DMS 273 (cell line): ENCODE measurements at regions not wholly inside any gene's neighbourhood (a gene's known extent, or its start where the extent isn't known, plus 50 kb on each side); places are given as distances from the start of the nearest gene placed in this dataset.

ENCODE experiments used
- DNase-seq: peaks from one replicate; lab custom pipeline; 2025; ENCODE audit not compliant: unreplicated experiment; lab: John Stamatoyannopoulos, UW

DNA sequence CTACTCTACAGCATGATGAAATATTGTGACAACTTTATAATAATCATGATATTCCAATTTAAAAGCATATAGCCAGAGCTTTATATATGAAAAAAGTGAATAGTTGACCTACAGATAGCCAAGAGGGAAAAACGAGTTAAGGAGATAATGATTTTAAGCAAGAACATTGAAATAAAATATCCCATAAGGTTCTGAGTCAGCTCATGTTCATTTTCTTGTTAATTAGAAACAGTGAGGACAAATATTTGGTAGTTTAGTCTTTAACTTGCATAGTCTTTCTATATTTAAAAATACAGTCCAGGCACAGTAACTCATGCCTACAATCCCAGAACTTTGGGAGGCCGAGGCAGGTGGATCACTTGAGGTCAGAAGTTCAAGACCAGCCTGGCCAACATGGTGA is 55.8 kb upstream of the CDH6 start:
- no peak for DNase-seq

DNA sequence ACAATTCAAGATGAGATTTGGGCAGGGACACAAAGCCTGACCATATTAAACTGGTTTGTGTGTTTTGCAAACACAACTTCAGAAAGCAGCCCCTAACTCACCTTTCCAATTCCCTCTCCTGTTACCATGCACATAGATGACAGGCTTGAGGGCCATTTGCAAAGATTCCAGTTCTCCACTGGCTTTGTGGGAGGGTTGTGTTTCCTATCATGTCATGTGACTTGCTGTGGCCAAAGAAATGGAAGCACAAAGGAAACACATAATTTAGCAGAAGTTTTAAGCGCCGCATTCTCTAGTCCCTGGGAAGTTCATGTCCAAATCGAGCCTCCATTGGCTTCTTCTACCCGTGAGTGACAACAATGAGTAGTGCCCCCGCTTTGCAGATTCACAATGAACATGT is 57.9 kb upstream of the CDH6 start:
- no peak for DNase-seq

DNA sequence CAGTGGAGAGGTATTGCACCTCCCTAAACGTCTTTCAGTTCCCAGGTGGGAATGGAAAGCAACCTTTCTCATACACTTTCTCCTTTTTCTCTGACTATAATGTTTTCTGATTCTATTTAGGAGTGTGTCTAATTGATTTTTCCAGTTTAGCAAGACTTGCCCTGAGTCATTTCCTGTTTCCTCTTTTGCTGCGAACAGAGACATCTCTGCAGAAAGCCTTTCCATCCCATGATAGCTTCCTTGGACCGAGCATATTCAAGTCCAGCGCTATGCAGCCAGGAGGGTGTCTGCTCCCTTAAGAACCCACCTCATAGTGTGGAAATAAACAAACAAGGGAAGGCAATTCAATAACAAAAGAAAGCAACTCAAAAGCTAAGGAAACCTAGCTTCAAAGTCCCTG is 60.0 kb upstream of the CDH6 start:
- DNase-seq: no peak

DNA sequence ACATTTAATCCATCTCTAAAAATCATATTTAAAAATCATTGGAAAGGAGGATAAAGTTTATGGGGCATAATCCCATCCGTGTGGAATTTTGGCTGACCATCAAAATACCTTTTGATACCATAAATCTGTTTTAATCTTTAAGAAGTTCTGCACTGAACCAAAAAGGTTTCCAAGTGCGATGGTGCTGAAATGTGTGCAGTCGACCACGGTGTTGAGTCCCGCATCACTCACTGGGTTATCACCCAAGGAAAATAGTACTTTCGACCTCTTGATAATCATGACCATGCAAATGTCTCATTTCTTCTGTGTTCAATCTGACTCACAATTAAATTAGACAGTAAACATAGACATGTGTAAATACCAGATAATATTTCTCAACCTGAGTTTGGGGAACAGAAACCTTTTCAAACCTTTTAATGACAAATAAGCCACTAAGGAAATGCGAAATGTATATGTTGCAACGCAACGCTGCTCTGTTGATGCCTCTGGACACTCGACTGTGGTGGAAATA is 62.0 kb upstream of the CDH6 start:
- no peak for DNase-seq

DNA sequence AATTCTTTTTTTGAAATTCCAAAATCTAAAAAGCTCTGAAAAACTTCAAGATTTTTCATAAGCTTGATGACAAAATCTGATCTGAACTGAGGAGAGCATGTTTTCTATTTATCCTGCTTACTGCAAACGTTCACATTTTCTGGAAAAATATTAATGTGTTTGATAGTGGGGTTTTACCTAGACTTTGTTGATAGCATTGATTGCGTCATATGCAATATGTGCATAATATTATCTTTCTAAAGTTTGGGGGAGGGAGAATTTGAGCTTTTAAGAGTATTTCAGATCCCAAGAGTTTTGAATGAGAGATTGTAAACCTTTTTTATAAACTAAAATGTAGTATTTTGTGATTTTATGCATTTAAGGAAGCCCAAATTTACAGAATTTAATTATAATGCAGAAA is 62.8 kb upstream of the CDH6 start:
- no peak for DNase-seq

DNA sequence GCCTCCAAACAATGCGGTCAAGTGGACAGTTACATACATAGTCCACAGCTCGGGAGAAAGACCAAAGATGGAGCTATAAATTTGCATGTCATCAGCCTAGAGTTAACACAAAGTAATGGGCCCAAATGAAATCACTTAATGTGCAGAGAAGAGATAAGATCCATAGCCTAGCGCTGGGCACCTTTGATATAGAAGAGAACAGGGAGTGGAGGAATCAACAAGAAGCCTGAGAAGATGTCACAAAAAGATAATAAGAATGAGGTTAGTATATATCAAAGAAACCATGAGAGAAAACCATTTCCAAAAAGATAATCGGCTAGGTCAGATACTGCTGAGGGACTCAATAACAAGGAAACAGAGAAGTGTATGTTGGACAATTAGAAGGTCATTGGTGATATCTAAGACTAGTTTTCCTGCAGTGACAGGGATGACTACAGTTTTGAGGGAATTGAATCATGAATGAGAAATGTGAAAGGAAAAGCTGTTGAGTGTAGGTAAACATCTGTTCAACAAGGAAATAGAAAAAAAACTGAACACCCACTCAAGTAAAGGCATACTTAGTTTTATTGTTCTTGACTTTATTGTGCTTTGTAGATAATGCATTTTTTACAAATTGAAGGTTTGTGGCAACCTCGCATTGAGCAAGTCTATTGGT is 68.7 kb upstream of the CDH6 start:
- DNase-seq: no peak

DNA sequence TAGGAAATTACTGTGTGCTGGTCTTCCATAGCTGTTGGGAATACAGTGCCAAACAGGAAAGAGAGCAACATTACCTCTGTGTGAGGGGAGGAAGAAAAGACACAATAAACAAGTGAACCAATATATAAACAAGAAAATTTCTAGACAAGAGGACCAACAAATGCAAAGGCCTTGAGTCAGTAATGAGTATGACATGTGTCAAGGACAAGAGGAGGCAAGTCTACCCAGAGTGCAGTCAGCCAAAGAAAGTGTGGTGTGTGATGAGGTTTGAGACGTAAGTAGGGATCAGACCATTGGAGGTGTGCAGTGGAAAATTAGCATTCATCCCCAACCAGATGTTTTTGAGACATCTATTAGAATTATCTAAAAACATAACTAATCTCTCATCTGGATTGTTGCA is 69.5 kb upstream of the CDH6 start:
- no peak for DNase-seq

DNA sequence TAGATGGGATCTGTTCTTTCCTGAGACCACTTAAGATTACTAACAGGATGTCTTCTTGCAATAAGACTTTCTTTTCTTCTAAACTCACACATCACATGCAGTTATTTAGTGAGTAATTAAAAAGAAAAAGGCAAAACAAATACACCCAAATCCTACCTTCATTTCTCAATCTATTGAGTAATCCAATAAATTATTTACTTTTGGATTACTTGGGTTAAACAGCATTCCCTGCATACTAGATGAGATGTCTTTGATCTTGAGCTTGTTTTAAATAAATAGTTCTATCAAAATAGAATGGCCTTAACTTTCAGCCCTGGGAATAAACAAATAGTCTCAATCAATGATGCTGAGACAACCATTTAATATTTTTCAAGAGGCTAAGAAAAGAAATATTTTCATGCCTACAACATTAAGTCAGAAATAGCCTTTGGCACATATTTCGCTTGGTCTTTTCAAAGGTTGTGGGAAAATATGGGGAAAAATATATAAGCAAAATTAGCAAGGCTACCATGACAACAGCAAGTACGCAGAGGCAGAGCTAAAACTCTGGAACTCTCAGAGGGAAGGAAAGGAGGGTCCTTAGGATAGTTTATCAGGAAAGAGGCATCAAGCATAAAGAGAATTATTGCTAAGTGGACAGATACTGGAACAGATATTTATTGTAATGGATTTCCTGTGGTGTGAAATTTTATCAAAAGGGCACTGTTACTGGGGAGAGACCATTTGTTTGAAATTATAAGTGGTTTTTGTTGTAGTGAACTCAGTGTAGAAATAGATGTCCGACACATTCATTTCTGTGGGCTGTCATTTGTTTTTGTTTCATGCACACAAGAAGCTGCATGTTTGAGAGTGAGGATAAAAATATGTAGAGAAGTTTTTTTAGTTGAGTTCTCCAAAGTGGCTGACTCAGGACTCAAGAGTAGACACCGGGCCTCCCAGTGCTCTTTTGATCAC is 70.2 kb upstream of the CDH6 start:
- DNase-seq: no peak

DNA sequence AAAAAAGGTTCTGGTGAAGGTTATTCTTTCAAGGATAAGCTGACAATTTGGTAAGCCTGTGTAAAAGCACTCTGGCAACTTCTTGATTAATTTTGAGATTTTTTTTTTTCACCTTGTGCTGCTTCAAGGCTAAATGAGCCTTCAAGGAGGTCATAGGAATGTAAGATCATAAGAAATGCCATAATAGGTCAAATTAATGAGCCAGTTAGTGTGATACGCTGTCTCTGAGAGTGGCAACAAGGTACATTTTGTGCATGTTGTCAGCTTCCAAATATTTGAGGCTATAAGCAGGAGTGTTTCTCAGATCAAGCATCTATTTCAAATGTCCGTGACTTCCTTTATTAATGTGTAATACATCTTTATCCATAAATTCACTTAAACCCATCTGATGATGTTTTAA is 72.3 kb upstream of the CDH6 start:
- no peak for DNase-seq

DNA sequence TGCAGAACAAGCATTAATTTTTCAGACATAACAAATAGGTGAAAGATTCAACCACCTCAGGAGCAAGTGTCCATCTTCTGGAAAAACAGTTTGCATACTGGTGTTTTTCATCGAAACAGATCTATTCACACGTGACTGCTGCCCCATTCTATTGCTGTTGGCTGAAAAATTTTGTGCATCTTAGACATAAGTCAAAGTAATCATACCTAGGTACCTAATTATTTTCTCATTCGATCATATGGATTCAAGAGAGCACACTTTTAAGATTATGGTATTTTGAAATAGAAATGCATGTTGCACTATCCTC is 72.9 kb upstream of the CDH6 start:
- DNase-seq: no peak

DNA sequence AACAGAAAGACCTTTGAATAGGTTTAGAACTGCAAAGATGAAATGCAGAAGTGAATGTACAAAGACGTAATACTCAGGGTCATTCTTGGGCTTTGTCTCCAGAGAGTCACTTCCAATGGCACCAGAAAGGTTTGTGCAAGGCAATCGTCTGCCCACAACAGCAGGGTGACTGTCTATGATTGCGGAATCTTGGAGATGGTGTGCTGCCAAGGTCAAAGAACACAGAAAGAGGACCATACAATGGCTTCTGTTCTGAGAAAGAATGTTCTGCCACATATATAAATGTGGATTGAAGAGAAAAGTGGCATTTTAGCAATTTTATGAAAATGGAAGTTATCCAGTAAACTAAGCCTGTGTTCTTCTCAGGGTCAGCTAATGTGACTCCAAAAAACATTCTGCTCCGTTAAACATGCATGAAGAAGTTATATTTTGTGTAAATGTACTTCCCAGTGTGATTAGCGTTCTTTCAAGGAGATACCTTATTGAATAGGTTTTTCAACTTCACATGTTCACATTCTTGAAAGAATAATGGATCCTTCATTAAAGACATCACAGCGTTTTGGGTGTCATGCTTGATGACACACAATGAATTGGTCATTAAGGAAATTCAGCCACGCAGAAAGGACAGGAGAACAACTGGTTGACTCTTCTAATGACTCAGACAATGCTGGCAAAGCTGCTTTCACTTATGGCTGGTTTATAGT is 73.4 kb upstream of the CDH6 start:
- DNase-seq: no peak

DNA sequence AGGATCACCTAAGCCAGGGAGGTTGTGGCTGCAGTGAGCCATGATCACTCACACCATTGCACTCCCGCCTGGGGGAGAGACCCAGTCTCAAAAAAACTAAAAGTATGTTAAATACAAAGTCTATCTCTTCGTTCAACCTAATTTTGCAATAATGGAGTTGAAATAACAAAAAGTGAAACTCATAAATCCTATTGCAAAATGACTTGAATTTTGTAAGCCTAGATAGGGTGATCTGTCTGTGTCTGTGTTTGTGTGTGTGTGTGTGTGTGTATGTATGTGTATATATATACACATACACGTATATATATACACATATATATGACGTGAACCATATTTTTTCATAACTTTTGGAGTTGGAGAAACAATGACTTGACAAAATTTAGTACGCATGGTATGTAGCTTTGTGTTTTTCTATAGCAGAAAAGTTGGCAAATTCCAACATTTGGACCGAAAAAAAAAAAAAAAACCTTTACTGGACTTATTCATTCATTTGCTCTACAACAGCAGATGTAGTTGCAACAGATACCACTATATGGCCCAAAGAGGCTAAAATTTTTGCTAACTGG is 76.9 kb upstream of the CDH6 start:
- DNase-seq: no peak

DNA sequence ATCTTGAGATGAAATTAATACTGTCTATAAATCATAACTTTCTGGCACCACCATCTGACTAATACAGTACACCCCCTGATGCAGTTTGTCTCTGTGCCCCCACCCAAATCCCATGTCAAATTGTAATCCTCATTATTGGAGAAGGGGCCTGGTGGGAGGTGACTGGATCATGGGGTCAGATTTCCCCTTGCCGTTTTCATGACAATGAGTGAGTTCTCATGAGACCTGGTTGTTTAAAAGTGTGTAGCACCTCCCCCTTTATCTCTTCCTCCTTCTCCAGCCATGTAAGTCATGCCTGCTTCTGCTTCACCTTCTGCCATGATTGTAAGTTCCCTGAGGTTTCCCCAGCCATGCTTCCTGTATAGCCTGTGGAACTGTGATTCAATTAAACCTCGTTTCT is 78.7 kb upstream of the CDH6 start:
- DNase-seq: no peak

DNA sequence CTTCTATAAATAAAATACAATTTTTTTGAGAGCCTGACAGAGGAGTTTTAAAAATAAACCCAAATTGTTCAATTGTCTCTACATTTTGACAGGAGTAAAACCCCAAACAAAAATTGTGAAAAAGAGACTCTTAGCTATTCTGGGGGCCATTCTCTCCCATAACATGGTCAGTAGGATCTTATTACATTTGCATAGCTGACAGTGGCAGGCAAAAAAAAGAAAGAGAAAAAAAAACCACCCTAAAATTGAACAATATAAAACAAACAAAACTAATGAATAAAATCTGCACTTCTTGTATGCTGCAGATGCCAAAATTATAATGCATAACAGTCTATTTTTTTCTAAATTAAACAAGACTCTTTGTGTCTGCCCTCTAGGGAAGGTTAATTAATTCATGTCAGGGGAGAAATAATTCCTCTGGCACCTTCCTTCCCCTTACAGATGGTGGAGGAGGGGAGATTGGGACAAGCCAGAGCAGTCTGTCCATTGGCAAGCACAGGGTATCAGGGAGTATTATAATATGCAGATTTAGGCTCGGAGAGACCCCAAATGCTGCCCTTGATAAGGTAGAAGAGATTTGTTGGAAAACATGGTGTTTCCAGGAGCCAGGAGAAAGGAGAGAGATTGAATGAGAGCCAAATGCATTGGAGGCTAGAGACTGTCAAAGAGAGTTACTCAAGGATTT is 79.7 kb upstream of the CDH6 start:
- DNase-seq: no peak

DNA sequence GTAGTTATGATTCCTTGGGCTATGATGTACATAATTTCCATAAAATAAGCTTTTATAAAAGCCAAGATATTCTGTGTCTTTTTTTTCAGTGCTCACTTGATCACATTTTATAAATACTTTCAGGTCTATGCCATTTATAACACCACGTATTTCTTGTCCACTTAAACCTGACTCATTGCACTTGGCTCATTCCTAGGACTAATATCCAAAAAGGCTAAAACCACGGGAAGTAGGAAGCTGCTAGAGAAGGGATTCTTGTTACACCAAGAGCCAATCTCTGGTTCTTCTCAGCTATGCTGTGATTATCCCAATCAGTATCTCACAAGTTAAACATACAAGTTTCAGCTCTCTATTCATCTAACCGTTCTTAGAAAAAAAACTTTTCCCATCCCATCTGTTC is 80.4 kb upstream of the CDH6 start:
- no peak for DNase-seq

DNA sequence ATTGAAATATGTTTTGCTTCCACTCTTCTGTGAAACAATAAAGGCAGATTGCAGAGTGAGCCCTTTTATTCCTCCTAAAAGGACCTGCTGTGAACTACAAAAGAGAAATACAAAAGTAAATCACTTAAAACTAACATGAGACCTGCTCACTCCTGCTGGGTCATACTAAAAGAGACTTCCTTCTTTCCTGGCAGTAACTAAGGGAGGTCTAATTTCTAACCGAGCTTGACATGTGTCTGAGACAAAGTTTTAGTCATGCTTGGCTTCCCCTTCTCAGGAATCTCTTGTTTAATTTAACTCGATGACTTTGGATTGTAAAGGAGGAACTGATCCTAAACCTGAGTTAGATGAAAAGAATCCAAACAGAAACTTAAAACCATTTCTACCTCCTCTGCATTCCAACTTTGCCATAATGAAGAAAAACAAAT is 86.4 kb upstream of the CDH6 start:
- no peak for DNase-seq

DNA sequence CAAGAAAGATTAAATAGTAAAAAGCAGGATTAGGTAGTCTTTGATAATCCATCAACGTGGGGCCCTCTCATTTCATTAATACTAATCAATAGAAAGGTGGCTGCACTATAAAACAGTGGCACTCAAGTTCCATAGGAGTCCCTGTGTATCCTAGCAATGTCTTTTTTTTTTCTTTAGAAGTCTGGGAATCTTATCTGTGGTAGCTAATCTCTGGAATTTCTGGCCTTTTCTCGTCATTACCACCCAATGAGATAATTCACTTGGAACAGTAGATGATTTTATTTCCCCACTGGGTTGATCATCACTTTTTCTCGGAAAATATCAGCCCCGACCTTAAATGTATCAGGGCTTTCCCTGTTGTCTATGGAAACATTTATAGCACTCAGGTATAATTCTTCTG is 86.8 kb upstream of the CDH6 start:
- no peak for DNase-seq

DNA sequence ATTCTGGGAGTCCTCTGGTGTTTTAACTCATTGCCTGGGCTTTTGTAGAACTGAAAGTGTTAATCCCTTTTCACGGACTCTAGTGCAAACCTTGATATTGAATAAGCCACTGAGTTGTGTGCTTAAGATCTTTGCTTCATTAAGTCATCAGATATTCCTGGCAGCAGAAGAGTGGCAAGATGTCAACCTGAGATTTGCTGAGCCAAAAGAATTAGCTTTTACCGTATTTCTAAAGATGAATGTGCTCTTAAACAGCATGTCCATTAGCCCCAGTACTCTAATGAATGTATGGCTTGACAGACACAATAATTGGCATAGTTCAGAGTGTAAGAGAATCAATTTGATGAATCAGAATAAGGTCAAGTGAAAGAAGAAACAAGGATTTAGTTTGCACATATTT is 87.2 kb upstream of the CDH6 start:
- DNase-seq: no peak

DNA sequence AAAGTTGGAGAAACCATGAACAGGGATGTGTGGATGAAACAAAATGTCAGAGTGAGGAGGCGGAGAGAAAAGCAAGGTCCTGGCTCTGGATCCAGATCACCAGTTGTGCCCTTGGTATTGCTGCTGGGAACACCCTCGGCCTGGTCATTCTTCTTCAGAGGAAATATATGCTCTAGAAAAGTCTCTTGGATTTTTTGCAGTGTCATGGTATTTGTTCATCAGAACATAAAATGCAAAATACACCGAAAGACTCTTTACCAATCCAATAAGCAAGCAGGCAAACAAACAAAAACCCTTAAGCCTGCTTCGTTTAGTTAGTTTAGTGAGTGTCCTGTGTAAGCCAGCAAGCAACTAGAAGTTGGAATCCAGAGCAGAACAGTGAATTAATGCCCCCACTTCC is 88.7 kb upstream of the CDH6 start:
- no peak for DNase-seq

DNA sequence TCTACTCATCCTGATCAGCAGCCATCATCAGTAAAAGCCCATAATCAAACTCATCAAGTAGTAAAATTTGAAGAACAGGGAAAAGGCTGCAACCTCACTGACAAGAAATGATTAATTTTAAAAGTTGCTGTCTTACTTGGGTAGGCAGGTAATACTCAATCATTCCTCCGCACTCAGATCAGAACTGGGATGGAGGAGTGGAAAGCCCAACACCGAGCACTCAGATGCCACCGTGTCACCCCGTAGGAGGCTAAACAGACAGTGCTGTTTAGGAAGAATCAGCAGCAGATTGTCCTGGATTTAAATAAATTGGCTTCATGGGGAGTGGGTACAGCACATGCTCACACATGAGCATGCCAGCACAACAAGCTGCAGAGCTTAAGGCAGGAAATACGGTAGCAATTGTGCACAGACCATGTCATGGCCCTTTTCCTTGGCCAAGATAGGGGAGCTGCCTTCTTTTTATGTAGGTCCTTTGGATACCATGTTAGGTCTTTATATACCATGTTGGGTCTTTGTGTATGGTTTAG is 92.6 kb upstream of the CDH6 start:
- DNase-seq: no peak

DNA sequence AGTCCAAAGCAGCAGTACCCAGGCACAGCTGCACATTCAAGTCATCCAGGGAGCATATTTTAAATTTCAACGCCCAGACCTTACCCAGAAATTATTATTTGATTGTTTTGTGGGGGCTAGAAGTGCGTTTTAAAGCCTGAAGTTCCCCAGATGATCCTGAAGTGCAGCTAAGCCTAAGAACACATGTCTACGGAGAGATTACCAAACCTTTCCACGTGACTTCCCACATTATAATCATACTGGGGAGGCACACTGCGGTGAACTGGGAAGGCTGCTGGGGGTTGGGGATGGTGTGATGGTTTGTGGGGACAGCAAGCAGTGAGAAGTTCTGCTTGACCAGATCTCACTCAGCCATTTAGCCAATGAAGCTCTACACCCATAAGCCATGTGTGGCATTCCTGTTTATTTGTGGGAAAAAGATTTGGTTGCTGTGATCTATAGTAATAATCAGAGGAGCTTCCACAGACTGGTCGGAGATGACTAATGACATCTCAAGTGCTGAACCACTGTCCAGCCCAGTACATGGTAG is 93.4 kb upstream of the CDH6 start:
- no peak for DNase-seq
